ENCODE measurements at regions not wholly inside any gene's neighbourhood (a gene's known extent, or its start where the extent isn't known, plus 50 kb on each side); places are given as distances from the start of the nearest gene placed in this dataset.

- peak; percentile 63; the same call in 1 of the 2 replicates for TF ChIP-seq EP300 (IDR thresholded peaks at IDR 0.05; ENCODE audit: low read length)
- no peak for TF ChIP-seq BHLHE40 (IDR thresholded peaks at IDR 0.05; ENCODE audit: low read length)
- no peak for TF ChIP-seq TOE1 (IDR thresholded peaks at IDR 0.05; ENCODE audit: borderline replicate concordance)
- no peak for TF ChIP-seq TOE1 (CRISPR knock-in tag; IDR thresholded peaks at IDR 0.05; ENCODE audit: borderline replicate concordance, low read depth)
- no peak for TF ChIP-seq POLR2A (conservative IDR thresholded peaks at IDR 0.05)
- TF ChIP-seq, protein P1, sequence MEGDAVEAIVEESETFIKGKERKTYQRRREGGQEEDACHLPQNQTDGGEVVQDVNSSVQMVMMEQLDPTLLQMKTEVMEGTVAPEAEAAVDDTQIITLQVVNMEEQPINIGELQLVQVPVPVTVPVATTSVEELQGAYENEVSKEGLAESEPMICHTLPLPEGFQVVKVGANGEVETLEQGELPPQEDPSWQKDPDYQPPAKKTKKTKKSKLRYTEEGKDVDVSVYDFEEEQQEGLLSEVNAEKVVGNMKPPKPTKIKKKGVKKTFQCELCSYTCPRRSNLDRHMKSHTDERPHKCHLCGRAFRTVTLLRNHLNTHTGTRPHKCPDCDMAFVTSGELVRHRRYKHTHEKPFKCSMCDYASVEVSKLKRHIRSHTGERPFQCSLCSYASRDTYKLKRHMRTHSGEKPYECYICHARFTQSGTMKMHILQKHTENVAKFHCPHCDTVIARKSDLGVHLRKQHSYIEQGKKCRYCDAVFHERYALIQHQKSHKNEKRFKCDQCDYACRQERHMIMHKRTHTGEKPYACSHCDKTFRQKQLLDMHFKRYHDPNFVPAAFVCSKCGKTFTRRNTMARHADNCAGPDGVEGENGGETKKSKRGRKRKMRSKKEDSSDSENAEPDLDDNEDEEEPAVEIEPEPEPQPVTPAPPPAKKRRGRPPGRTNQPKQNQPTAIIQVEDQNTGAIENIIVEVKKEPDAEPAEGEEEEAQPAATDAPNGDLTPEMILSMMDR (IDR thresholded peaks at IDR 0.05 in 2 of 3, conservative IDR thresholded peaks at IDR 0.05 in 1 of 3; ENCODE audit: insufficient read depth in 2 of 3, low read depth in 1 of 3, low read length in 3 of 3): peak in 2 of 3 experiments; percentile 15 to 40; a peak in 3 of 6 replicates
- no peak for TF ChIP-seq ATF2 (CRISPR knock-in tag; IDR thresholded peaks at IDR 0.05)
- peak; percentile 79 for TF ChIP-seq ATF3 (IDR thresholded peaks at IDR 0.05)
- no peak for TF ChIP-seq ATF3 (CRISPR knock-in tag; conservative IDR thresholded peaks at IDR 0.05)
- peak; percentile 51; the same call in 1 of the 2 replicates for TF ChIP-seq MEF2D (tag; conservative IDR thresholded peaks at IDR 0.05; ENCODE audit: low read depth)
- no peak for TF ChIP-seq RB1 (IDR thresholded peaks at IDR 0.05; ENCODE audit: low read depth)
- TF ChIP-seq RHOXF2B (CRISPR knock-in tag; conservative IDR thresholded peaks at IDR 0.05): no peak
These were observed 1056.3 kb upstream of the CNTN5 start for GRCh38 chr11:97964332-97965004.

Data from K562 (cell line).